Neuron (in vitro differentiated cells): ENCODE measurements at regions not wholly inside any gene's neighbourhood (a gene's known extent, or its start where the extent isn't known, plus 50 kb on each side); places are given as distances from the start of the nearest gene placed in this dataset.

ENCODE experiments used
- H2AFZ ChIP-seq: one replicate; pipeline ENCODE4 v1.6.1; 2013; ENCODE audit warnings: low read depth, mild to moderate bottlenecking, inconsistent platforms, low read length, moderate library complexity
- H3K27me3 ChIP-seq: one replicate; pipeline ENCODE4 v1.6.1; 2013; ENCODE audit warnings: low read length; ENCODE audit not compliant: insufficient read depth
- H3K36me3 ChIP-seq: one replicate; pipeline ENCODE4 v1.6.1; 2013; ENCODE audit warnings: low read length; ENCODE audit not compliant: insufficient read depth
- H3K4me1 ChIP-seq: one replicate; pipeline ENCODE4 v1.6.1; 2013; ENCODE audit warnings: low read length; ENCODE audit not compliant: insufficient read depth
- H3K4me3 ChIP-seq: 2 replicates; pipeline ENCODE4 v1.5.1; 2013; ENCODE audit warnings: mild to moderate bottlenecking, low read length, moderate library complexity
- H3K9me3 ChIP-seq: one replicate; pipeline ENCODE4 v1.6.1; 2013; ENCODE audit warnings: low read length

GRCh38 chr11:112498701-112499100 is 238.0 kb upstream of the PLET1 start:
- Histone ChIP-seq H3K4me1 (no peaks in the 10 kb centered on the region), H3K27me3 (no peaks in the 10 kb centered on the region), H3K4me3 (no peak overlapping the region), H2AFZ (no peak overlapping the region), H3K36me3 (no peaks in the 10 kb centered on the region), H3K9me3 (no peaks in the 10 kb centered on the region)

- no peaks in the 10 kb centered on the region for H3K9me3 ChIP-seq
- H2AFZ ChIP-seq = no peak overlapping the region
- H3K4me1 ChIP-seq = no peaks in the 10 kb centered on the region
- H3K36me3 ChIP-seq = no peaks in the 10 kb centered on the region
- no peaks in the 10 kb centered on the region for H3K27me3 ChIP-seq
- no peak overlapping the region for H3K4me3 ChIP-seq
Observed at GRCh38 chr11:112499153-112499880, 238.7 kb upstream of the PLET1 start.

- no peaks in the 10 kb centered on the region for H3K9me3 ChIP-seq
- no peaks in the 10 kb centered on the region for H3K4me1 ChIP-seq
- H3K27me3 ChIP-seq = peaks cover 2% of the 10 kb centered on the region
- no peaks in the 10 kb centered on the region for H3K36me3 ChIP-seq
- no peak overlapping the region for H2AFZ ChIP-seq
- no peak overlapping the region for H3K4me3 ChIP-seq
Observed at GRCh38 chr11:112499881-112500204, 239.2 kb upstream of the PLET1 start.

- H3K4me1 ChIP-seq = no peaks in the 10 kb centered on the region
- H3K4me3 ChIP-seq = no peak overlapping the region
Observed at GRCh38 chr11:112503410-112503809, 242.8 kb upstream of the PLET1 start.

GRCh38 chr11:112504056-112504455 is 243.4 kb upstream of the PLET1 start:
- Histone ChIP-seq H2AFZ (no peak overlapping the region), H3K36me3 (no peaks in the 10 kb centered on the region), H3K4me3 (no peak overlapping the region), H3K4me1 (no peaks in the 10 kb centered on the region), H3K27me3 (peaks cover 2% of the 10 kb centered on the region), H3K9me3 (no peaks in the 10 kb centered on the region)

More at GRCh38 chr11:112503410-112503809, 242.8 kb upstream of the PLET1 start:
- Histone ChIP-seq H3K27me3 (peaks cover 2% of the 10 kb centered on the region), H2AFZ (no peak overlapping the region), H3K9me3 (no peaks in the 10 kb centered on the region), H3K36me3 (no peaks in the 10 kb centered on the region)

- Histone ChIP-seq H3K4me1 (no peaks in the 10 kb centered on the region), H3K27me3 (peaks cover 5% of the 10 kb centered on the region), H3K9me3 (no peaks in the 10 kb centered on the region), H2AFZ (no peak overlapping the region), H3K36me3 (no peaks in the 10 kb centered on the region), H3K4me3 (no peak overlapping the region)
Observed at GRCh38 chr11:112506852-112507251, 246.2 kb upstream of the PLET1 start.

- Histone ChIP-seq H2AFZ (no peak overlapping the region), H3K36me3 (no peaks in the 10 kb centered on the region), H3K4me1 (no peaks in the 10 kb centered on the region), H3K4me3 (no peak overlapping the region), H3K27me3 (peaks cover 5% of the 10 kb centered on the region), H3K9me3 (no peaks in the 10 kb centered on the region)
Observed at GRCh38 chr11:112507281-112507680, 246.6 kb upstream of the PLET1 start.

- peaks cover 5% of the 10 kb centered on the region for H3K4me1 ChIP-seq
- H3K36me3 ChIP-seq = no peaks in the 10 kb centered on the region
- no peak overlapping the region for H3K4me3 ChIP-seq
- peaks cover 5% of the 10 kb centered on the region for H3K27me3 ChIP-seq
- H3K9me3 ChIP-seq = no peaks in the 10 kb centered on the region
- no peak overlapping the region for H2AFZ ChIP-seq
Observed at GRCh38 chr11:112508750-112509149, 248.1 kb upstream of the PLET1 start.

GRCh38 chr11:112509300-112509699 is 248.6 kb upstream of the PLET1 start:
- Histone ChIP-seq H3K27me3 (peaks cover 5% of the 10 kb centered on the region), H3K4me1 (peaks cover 9% of the 10 kb centered on the region), H2AFZ (no peak overlapping the region), H3K9me3 (no peaks in the 10 kb centered on the region), H3K4me3 (no peak overlapping the region), H3K36me3 (no peaks in the 10 kb centered on the region)

- peaks cover 23% of the 10 kb centered on the region for H3K4me1 ChIP-seq
- H3K4me3 ChIP-seq = no peak overlapping the region
- H3K9me3 ChIP-seq = no peaks in the 10 kb centered on the region
- no peak overlapping the region for H2AFZ ChIP-seq
- no peaks in the 10 kb centered on the region for H3K36me3 ChIP-seq
- H3K27me3 ChIP-seq = peaks cover 2% of the 10 kb centered on the region
Observed at GRCh38 chr11:112511271-112511670, 250.6 kb upstream of the PLET1 start.

- Histone ChIP-seq H3K27me3 (peaks cover 2% of the 10 kb centered on the region), H3K9me3 (no peaks in the 10 kb centered on the region), H3K4me1 (peaks cover 23% of the 10 kb centered on the region), H2AFZ (no peak overlapping the region), H3K4me3 (no peak overlapping the region), H3K36me3 (no peaks in the 10 kb centered on the region)
Observed at GRCh38 chr11:112511911-112512310, 251.3 kb upstream of the PLET1 start.

- Histone ChIP-seq H2AFZ (no peak overlapping the region), H3K9me3 (no peaks in the 10 kb centered on the region), H3K27me3 (peaks cover 2% of the 10 kb centered on the region), H3K4me3 (no peak overlapping the region), H3K36me3 (no peaks in the 10 kb centered on the region), H3K4me1 (peaks cover 23% of the 10 kb centered on the region)
Observed at GRCh38 chr11:112513417-112513816, 252.8 kb upstream of the PLET1 start.

- Histone ChIP-seq H2AFZ (no peak overlapping the region), H3K4me3 (no peak overlapping the region), H3K27me3 (peaks cover 2% of the 10 kb centered on the region), H3K4me1 (peaks cover 23% of the 10 kb centered on the region), H3K36me3 (no peaks in the 10 kb centered on the region), H3K9me3 (no peaks in the 10 kb centered on the region)
Observed at GRCh38 chr11:112514011-112514740, 253.5 kb upstream of the PLET1 start.
